ENCODE measurements at regions not wholly inside any gene's neighbourhood (a gene's known extent, or its start where the extent isn't known, plus 50 kb on each side); places are given as distances from the start of the nearest gene placed in this dataset.
A peak's percentile ranks its signal among the peaks of the same experiment; 100 is the strongest.

DNA sequence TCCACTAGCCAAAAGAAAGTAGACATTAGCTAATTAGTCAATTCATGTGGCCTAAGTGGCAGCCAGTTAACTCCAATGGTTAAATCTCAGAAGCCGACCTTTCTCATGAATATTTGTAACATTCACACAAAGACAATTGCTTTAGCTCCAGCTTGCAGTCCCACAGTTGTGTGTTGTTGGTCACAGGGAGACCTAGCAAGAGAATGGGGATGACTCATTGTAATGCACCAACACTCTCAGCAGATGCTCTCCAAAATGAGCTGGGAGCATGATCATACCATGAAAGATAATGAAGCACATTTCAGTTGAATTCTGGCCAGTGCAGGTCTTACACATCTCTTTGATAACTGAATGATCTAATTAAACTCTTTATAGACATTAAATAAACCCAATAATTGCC, 160.4 kb downstream of the HLX start:
- Histone ChIP-seq H3K27ac (no peak overlapping the region), H3K27me3 (replicated peaks) (no peaks in the 10 kb centered on the region), H3K4me3 (ENCODE audit: low read depth, low read length) (no peak overlapping the region), H3K36me3 (replicated peaks) (no peaks in the 10 kb centered on the region)
- peak; percentile 22 for DNase-seq
- TF ChIP-seq, protein P1, sequence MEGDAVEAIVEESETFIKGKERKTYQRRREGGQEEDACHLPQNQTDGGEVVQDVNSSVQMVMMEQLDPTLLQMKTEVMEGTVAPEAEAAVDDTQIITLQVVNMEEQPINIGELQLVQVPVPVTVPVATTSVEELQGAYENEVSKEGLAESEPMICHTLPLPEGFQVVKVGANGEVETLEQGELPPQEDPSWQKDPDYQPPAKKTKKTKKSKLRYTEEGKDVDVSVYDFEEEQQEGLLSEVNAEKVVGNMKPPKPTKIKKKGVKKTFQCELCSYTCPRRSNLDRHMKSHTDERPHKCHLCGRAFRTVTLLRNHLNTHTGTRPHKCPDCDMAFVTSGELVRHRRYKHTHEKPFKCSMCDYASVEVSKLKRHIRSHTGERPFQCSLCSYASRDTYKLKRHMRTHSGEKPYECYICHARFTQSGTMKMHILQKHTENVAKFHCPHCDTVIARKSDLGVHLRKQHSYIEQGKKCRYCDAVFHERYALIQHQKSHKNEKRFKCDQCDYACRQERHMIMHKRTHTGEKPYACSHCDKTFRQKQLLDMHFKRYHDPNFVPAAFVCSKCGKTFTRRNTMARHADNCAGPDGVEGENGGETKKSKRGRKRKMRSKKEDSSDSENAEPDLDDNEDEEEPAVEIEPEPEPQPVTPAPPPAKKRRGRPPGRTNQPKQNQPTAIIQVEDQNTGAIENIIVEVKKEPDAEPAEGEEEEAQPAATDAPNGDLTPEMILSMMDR (IDR thresholded peaks at IDR 0.05; ENCODE audit: low read depth, low read length, missing control alignments), result no peak
- in situ Hi-C loops (cut with HindIII; ENCODE audit: low pct_ligation_motif_present, low sequenced_read_pairs), result no loop called here

DNA sequence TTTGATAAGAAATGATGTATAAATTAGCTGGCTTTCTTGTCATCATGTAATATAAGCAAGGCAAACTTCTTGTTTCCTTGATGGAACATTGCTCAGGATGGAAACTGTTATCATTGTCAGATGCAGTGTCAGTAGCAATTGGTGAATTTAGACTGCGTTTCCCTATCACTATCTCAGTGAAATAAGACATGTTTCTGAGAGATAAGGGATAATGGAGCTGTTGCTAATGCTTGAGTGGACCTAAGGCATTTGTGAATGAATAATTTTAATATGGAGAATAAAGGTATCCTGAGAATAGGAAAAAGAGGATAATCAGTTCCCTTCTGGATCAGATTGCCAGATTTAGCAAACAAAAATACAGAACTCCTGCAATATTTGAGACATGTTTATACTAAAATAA, 160.9 kb downstream of the HLX start:
- TF ChIP-seq, protein P1 (IDR thresholded peaks at IDR 0.05; ENCODE audit: low read depth, low read length, missing control alignments), result no peak
- H3K36me3 ChIP-seq (replicated peaks), result no peaks in the 10 kb centered on the region
- H3K27ac ChIP-seq, result no peak overlapping the region
- H3K4me3 ChIP-seq (ENCODE audit: low read depth, low read length), result no peak overlapping the region
- DNase-seq, result no peak
- no peaks in the 10 kb centered on the region for H3K27me3 ChIP-seq (replicated peaks)
- in situ Hi-C loops (cut with HindIII; ENCODE audit: low pct_ligation_motif_present, low sequenced_read_pairs), result no loop called here

DNA sequence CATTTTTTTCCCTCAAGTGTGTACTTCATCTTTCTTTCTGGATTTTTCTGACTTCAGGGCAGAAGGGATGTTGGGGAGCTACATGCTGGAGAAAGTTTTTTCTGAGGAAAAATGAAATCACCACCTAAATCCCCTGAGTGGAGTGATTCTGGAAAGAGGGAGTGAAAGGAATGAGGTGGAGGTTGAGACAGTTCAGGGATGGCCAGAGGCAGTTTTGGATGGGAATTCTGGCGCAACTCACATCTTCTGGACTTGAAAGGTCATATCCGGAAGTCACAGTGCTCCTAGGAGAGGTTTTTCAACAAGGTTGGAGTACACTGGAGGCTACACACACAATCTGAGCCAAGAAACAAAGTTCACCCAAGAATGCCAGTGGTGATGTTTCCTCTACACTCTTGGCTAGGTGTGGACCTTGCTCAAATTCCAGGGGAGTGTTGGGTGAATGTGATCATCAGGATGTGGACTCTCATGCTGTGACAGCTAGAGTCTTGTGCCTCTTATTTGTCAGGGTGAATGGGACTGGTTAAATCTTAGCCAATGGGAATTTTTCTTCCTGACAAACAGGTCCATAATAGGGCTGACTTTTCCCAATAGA, 161.5 kb downstream of the HLX start:
- DNase-seq, result no peak
- Histone ChIP-seq H3K4me3 (ENCODE audit: low read depth, low read length) (no peak overlapping the region), H3K27me3 (replicated peaks) (no peaks in the 10 kb centered on the region), H3K27ac (no peak overlapping the region), H3K36me3 (replicated peaks) (no peaks in the 10 kb centered on the region)
- in situ Hi-C loops (cut with HindIII; ENCODE audit: low pct_ligation_motif_present, low sequenced_read_pairs), result no loop called here
- TF ChIP-seq, protein P1 (IDR thresholded peaks at IDR 0.05; ENCODE audit: low read depth, low read length, missing control alignments), result no peak

DNA sequence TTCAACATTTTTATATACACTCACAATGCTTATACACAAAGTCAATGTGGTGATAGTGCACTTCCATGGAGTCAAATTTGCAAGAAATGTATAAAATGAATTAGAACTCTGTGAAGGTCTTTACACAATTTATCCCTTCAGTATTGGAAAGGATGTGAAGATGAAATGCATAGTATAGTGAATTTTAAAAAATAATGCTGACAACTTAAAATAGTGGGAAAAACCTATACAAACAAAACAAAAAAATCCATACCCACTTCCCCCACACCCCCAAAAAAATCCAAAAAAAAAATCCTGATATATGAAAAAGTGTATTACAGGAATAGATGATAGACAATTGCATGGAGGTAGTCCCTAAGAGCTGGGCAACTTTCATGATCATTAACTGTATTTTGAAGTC, 165.3 kb downstream of the HLX start:
- H3K36me3 ChIP-seq (replicated peaks), result no peaks in the 10 kb centered on the region
- H3K27me3 ChIP-seq (replicated peaks), result no peaks in the 10 kb centered on the region
- H3K4me3 ChIP-seq (ENCODE audit: low read depth, low read length), result no peak overlapping the region
- H3K27ac ChIP-seq, result no peak overlapping the region
- TF ChIP-seq, protein P1 (IDR thresholded peaks at IDR 0.05; ENCODE audit: low read depth, low read length, missing control alignments), result no peak
- in situ Hi-C loops (cut with HindIII; ENCODE audit: low pct_ligation_motif_present, low sequenced_read_pairs), result no loop called here
- no peak for DNase-seq

DNA sequence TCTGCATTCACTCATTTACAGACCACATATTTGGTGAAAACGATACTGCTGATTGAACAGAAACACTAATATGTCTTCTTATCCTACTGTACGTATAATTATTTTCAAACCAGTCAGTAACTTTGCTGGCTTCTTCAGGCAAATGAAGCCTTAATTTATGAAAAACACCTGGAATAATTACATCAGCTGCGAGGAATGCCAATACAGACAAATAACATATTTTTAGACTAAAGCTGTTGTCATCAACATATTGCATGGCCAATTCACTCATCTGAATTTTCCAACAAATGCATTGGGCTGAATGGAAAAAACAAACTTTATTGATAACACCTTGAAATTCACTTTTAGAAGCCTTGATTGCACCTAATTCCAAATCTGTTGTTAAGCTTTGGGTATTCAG, 165.9 kb downstream of the HLX start:
- H3K36me3 ChIP-seq (replicated peaks), result no peaks in the 10 kb centered on the region
- no peak overlapping the region for H3K27ac ChIP-seq
- in situ Hi-C loops (cut with HindIII; ENCODE audit: low pct_ligation_motif_present, low sequenced_read_pairs), result no loop called here
- no peak overlapping the region for H3K4me3 ChIP-seq (ENCODE audit: low read depth, low read length)
- no peaks in the 10 kb centered on the region for H3K27me3 ChIP-seq (replicated peaks)
- DNase-seq, result no peak
- TF ChIP-seq, protein P1 (IDR thresholded peaks at IDR 0.05; ENCODE audit: low read depth, low read length, missing control alignments), result no peak
